ENCODE measurements at regions not wholly inside any gene's neighbourhood (a gene's known extent, or its start where the extent isn't known, plus 50 kb on each side); places are given as distances from the start of the nearest gene placed in this dataset.

GRCh38 chr16:60563166-60563565 lies 1473.1 kb downstream of the CDH8 start:
- ATAC-seq (ENCODE audit: low read depth) (no peak), DNase-seq (ENCODE audit: low spot score in 2 of 2) (no peak)
- Mint-ChIP-seq H3K27me3 (no peaks in the 10 kb centered on the region), H3K9me3 (peaks cover 7% of the 10 kb centered on the region), H3K27ac (no peak overlapping the region), H3K4me3 (no peak overlapping the region), H3K36me3 (no peaks in the 10 kb centered on the region), H3K4me1 (no peaks in the 10 kb centered on the region)

- H3K4me3 Mint-ChIP-seq = no peak overlapping the region
- ATAC-seq (ENCODE audit: low read depth) = no peak
- no peaks in the 10 kb centered on the region for H3K36me3 Mint-ChIP-seq
- DNase-seq (ENCODE audit: low spot score in 2 of 2) = no peak
- peaks cover 5% of the 10 kb centered on the region for H3K9me3 Mint-ChIP-seq
- no peak overlapping the region for H3K27ac Mint-ChIP-seq
- no peaks in the 10 kb centered on the region for H3K27me3 Mint-ChIP-seq
- no peaks in the 10 kb centered on the region for H3K4me1 Mint-ChIP-seq
Observed at GRCh38 chr16:60558936-60559335, 1477.3 kb downstream of the CDH8 start.

- no peak for ATAC-seq (ENCODE audit: low read depth)
- Mint-ChIP-seq H3K4me3 (no peak overlapping the region), H3K36me3 (no peaks in the 10 kb centered on the region)
Observed at GRCh38 chr16:60553090-60553757, 1483.0 kb downstream of the CDH8 start.

GRCh38 chr16:60541535-60541934 lies 1494.7 kb downstream of the CDH8 start:
- H3K27ac Mint-ChIP-seq = no peak overlapping the region
- ATAC-seq (ENCODE audit: low read depth) = no peak
- H3K9me3 Mint-ChIP-seq = peaks cover 3% of the 10 kb centered on the region
- H3K36me3 Mint-ChIP-seq = no peaks in the 10 kb centered on the region
- H3K4me1 Mint-ChIP-seq = no peaks in the 10 kb centered on the region
- no peak overlapping the region for H3K4me3 Mint-ChIP-seq
- DNase-seq (ENCODE audit: low spot score in 2 of 2) = no peak
- no peaks in the 10 kb centered on the region for H3K27me3 Mint-ChIP-seq

More at GRCh38 chr16:60553090-60553757, 1483.0 kb downstream of the CDH8 start:
- Mint-ChIP-seq H3K9me3 (peaks cover 11% of the 10 kb centered on the region), H3K27me3 (no peaks in the 10 kb centered on the region), H3K4me1 (no peaks in the 10 kb centered on the region), H3K27ac (no peak overlapping the region)
- no peak for DNase-seq (ENCODE audit: low spot score in 2 of 2)

GRCh38 chr16:60510941-60511340 lies 1525.3 kb downstream of the CDH8 start:
- Mint-ChIP-seq H3K27ac (no peak overlapping the region), H3K27me3 (no peaks in the 10 kb centered on the region), H3K9me3 (peaks cover 2% of the 10 kb centered on the region), H3K4me1 (no peaks in the 10 kb centered on the region), H3K36me3 (no peaks in the 10 kb centered on the region), H3K4me3 (no peak overlapping the region)
- DNase-seq (ENCODE audit: low spot score in 2 of 2) = no peak
- ATAC-seq (ENCODE audit: low read depth) = no peak

GRCh38 chr16:60510208-60510607 lies 1526.0 kb downstream of the CDH8 start:
- H3K27me3 Mint-ChIP-seq = no peaks in the 10 kb centered on the region
- no peak overlapping the region for H3K4me3 Mint-ChIP-seq
- no peaks in the 10 kb centered on the region for H3K36me3 Mint-ChIP-seq
- ATAC-seq (ENCODE audit: low read depth) (no peak), DNase-seq (ENCODE audit: low spot score in 2 of 2) (no peak)
- peaks cover 2% of the 10 kb centered on the region for H3K9me3 Mint-ChIP-seq
- no peaks in the 10 kb centered on the region for H3K4me1 Mint-ChIP-seq
- H3K27ac Mint-ChIP-seq = no peak overlapping the region

GRCh38 chr16:60491273-60491672 lies 1545.0 kb downstream of the CDH8 start:
- ATAC-seq (ENCODE audit: low read depth) = no peak
- Mint-ChIP-seq H3K27me3 (no peaks in the 10 kb centered on the region), H3K4me1 (no peaks in the 10 kb centered on the region), H3K4me3 (no peak overlapping the region), H3K27ac (no peak overlapping the region), H3K9me3 (peaks cover 6% of the 10 kb centered on the region), H3K36me3 (no peaks in the 10 kb centered on the region)
- no peak for DNase-seq (ENCODE audit: low spot score in 2 of 2)

- ATAC-seq (ENCODE audit: low read depth) (no peak), DNase-seq (ENCODE audit: low spot score in 2 of 2) (no peak)
- H3K27me3 Mint-ChIP-seq = no peaks in the 10 kb centered on the region
- peaks cover 9% of the 10 kb centered on the region for H3K9me3 Mint-ChIP-seq
- no peaks in the 10 kb centered on the region for H3K36me3 Mint-ChIP-seq
- H3K4me1 Mint-ChIP-seq = no peaks in the 10 kb centered on the region
- H3K27ac Mint-ChIP-seq = no peak overlapping the region
- H3K4me3 Mint-ChIP-seq = no peak overlapping the region
Observed at GRCh38 chr16:60485872-60486489, 1550.3 kb downstream of the CDH8 start.

- H3K36me3 Mint-ChIP-seq = no peaks in the 10 kb centered on the region
- H3K27me3 Mint-ChIP-seq = no peaks in the 10 kb centered on the region
- H3K27ac Mint-ChIP-seq = no peak overlapping the region
- no peaks in the 10 kb centered on the region for H3K4me1 Mint-ChIP-seq
- ATAC-seq (ENCODE audit: low read depth) (no peak), DNase-seq (ENCODE audit: low spot score in 2 of 2) (no peak)
- H3K4me3 Mint-ChIP-seq = no peak overlapping the region
- H3K9me3 Mint-ChIP-seq = peaks cover 7% of the 10 kb centered on the region
Observed at GRCh38 chr16:60484901-60485300, 1551.3 kb downstream of the CDH8 start.

GRCh38 chr16:60481591-60481990 lies 1554.6 kb downstream of the CDH8 start:
- Mint-ChIP-seq H3K4me3 (no peak overlapping the region), H3K36me3 (no peaks in the 10 kb centered on the region), H3K27me3 (no peaks in the 10 kb centered on the region), H3K9me3 (peaks cover 6% of the 10 kb centered on the region), H3K4me1 (no peaks in the 10 kb centered on the region), H3K27ac (no peak overlapping the region)
- DNase-seq (ENCODE audit: low spot score in 2 of 2) (no peak), ATAC-seq (ENCODE audit: low read depth) (no peak)

GRCh38 chr16:60478810-60479209 lies 1557.4 kb downstream of the CDH8 start:
- ATAC-seq (ENCODE audit: low read depth) (no peak), DNase-seq (ENCODE audit: low spot score in 2 of 2) (no peak)
- Mint-ChIP-seq H3K4me1 (no peaks in the 10 kb centered on the region), H3K36me3 (no peaks in the 10 kb centered on the region), H3K9me3 (peaks cover 8% of the 10 kb centered on the region), H3K4me3 (no peak overlapping the region), H3K27me3 (no peaks in the 10 kb centered on the region), H3K27ac (no peak overlapping the region)

- no peaks in the 10 kb centered on the region for H3K36me3 Mint-ChIP-seq
- no peak for ATAC-seq (ENCODE audit: low read depth)
- no peak overlapping the region for H3K27ac Mint-ChIP-seq
- H3K9me3 Mint-ChIP-seq = peaks cover 8% of the 10 kb centered on the region
- no peaks in the 10 kb centered on the region for H3K27me3 Mint-ChIP-seq
- no peak for DNase-seq (ENCODE audit: low spot score in 2 of 2)
- H3K4me3 Mint-ChIP-seq = no peak overlapping the region
- no peaks in the 10 kb centered on the region for H3K4me1 Mint-ChIP-seq
Observed at GRCh38 chr16:60463986-60464385, 1572.3 kb downstream of the CDH8 start.

- Mint-ChIP-seq H3K9me3 (peaks cover 3% of the 10 kb centered on the region), H3K4me1 (no peaks in the 10 kb centered on the region), H3K27me3 (no peaks in the 10 kb centered on the region), H3K4me3 (no peak overlapping the region), H3K36me3 (no peaks in the 10 kb centered on the region), H3K27ac (no peak overlapping the region)
- DNase-seq (ENCODE audit: low spot score in 2 of 2) (no peak), ATAC-seq (ENCODE audit: low read depth) (no peak)
Observed at GRCh38 chr16:60459463-60459862, 1576.8 kb downstream of the CDH8 start.

- H3K9me3 Mint-ChIP-seq = peaks cover 3% of the 10 kb centered on the region
- H3K27ac Mint-ChIP-seq = no peak overlapping the region
- ATAC-seq (ENCODE audit: low read depth) (no peak), DNase-seq (ENCODE audit: low spot score in 2 of 2) (no peak)
- no peak overlapping the region for H3K4me3 Mint-ChIP-seq
- no peaks in the 10 kb centered on the region for H3K36me3 Mint-ChIP-seq
- no peaks in the 10 kb centered on the region for H3K4me1 Mint-ChIP-seq
- no peaks in the 10 kb centered on the region for H3K27me3 Mint-ChIP-seq
Observed at GRCh38 chr16:60458255-60458654, 1578.0 kb downstream of the CDH8 start.

- H3K36me3 Mint-ChIP-seq = no peaks in the 10 kb centered on the region
- no peaks in the 10 kb centered on the region for H3K4me1 Mint-ChIP-seq
- no peak for DNase-seq (ENCODE audit: low spot score in 2 of 2)
- H3K27me3 Mint-ChIP-seq = no peaks in the 10 kb centered on the region
- no peak overlapping the region for H3K27ac Mint-ChIP-seq
- H3K4me3 Mint-ChIP-seq = no peak overlapping the region
- peaks cover 5% of the 10 kb centered on the region for H3K9me3 Mint-ChIP-seq
- ATAC-seq (ENCODE audit: low read depth) = no peak
Observed at GRCh38 chr16:60452646-60453045, 1583.6 kb downstream of the CDH8 start.

Measured in memory B cell (primary cell).